HG03571 (cell line): ENCODE measurements at regions not wholly inside any gene's neighbourhood (a gene's known extent, or its start where the extent isn't known, plus 50 kb on each side); places are given as distances from the start of the nearest gene placed in this dataset.

Experiments used
- ATAC-seq: cut with Tn5 transposase; IDR thresholded peaks from one replicate; pipeline ENCODE4 v1.9.1; 2021; ENCODE audit not compliant: unreplicated experiment

DNA sequence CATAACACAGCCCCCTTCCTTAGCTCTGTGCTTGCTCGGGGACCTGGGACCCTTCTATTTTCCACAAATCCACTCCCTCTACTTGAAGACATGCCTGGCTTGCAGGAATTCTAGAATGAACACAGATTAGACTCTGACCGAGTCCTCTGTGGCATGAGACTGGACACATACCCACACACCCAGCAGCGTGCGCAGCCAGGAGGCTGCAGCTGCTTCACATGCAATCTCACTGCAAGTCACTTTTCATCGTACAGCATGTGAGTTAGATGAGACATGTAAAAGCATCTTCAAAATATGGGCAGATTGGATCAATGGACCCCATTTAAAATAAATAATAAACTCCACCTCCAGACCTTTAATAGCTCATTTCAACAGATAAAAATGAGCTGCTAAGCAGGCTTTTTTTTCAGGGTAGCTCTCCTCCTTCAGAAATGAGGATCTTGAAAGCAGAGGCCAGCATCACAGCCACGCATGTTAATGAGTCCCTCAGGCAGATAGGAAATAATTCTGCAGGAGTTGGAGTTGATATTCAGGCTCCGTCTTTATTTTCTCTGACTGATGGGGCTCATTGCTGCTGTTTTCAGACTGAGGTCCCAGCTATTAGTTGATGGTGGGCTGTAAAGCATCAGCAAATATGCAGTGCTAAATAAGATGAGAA lies 215.1 kb upstream of the GGTLC1 start:
- no peak for ATAC-seq

DNA sequence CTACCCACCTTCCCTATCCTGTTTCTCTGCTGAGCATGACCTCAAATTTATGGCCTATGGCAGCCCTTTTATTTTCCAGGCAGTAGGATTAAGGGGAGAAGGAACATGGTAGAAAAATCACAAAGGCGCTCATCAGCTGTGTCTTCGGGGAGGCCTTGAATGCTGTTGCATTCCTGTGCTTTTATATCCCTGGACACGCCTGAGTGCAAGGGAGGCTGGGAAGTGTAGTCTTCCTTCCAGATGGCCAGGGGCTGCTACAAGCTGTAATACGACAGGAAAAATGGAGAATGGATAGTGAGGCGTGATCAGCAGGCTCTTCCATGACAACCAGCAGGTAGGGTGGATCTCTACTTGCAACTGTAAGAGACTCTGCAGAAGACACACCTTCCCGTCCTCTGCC lies 210.9 kb upstream of the GGTLC1 start:
- ATAC-seq = no peak

GRCh38 chr20:24194143-24194542 lies 205.6 kb upstream of the GGTLC1 start:
- no peak for ATAC-seq

- no peak for ATAC-seq
Measured at GRCh38 chr20:24190905-24191304, 202.3 kb upstream of the GGTLC1 start.

GRCh38 chr20:24185791-24186190 lies 197.2 kb upstream of the GGTLC1 start:
- no peak for ATAC-seq

- ATAC-seq = no peak
Measured at GRCh38 chr20:24181151-24181550, 192.6 kb upstream of the GGTLC1 start.

- no peak for ATAC-seq
Measured at GRCh38 chr20:24169256-24169655, 180.7 kb upstream of the GGTLC1 start.

GRCh38 chr20:24166412-24166811 lies 177.8 kb upstream of the GGTLC1 start:
- ATAC-seq = no peak

GRCh38 chr20:24166123-24166381 lies 177.5 kb upstream of the GGTLC1 start:
- ATAC-seq = no peak

DNA sequence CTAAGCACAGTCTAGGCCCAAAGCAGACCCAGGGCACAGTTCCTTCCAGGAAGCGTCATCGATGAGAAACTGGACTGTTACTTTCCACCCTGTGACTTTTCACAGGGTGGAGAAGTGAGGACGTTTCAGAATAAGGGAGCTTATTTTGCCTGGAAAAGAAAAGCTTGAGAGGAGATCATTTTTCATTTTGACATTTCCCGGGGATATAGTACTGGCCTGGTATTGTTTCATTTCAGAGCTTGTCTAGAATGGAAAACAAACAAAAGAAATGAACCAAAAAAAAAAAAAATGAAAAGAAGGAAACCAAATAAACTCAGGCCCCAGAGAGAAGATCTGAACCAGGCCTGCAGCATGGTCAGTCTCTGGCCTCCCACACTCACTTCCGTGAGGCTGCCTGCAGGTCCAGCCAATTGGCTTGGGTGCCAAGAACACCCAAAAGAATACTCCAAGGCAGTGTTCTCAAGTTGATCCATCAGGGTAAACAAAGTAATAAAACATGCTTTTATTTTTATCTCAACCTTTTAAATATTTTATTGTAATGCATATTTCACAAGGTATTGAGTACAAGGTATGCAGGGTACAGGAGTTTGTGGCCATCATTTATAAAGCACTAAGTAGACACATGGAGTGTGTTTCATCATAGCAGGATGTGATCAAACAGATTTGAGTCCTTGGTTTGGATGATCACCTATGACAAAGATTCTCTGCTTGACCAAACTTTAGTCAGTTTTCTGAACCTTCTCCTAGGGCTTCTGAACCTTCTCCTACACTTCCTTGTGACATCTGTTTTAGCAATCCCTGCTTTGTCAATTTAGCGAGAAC lies 176.9 kb upstream of the GGTLC1 start:
- no peak for ATAC-seq

DNA sequence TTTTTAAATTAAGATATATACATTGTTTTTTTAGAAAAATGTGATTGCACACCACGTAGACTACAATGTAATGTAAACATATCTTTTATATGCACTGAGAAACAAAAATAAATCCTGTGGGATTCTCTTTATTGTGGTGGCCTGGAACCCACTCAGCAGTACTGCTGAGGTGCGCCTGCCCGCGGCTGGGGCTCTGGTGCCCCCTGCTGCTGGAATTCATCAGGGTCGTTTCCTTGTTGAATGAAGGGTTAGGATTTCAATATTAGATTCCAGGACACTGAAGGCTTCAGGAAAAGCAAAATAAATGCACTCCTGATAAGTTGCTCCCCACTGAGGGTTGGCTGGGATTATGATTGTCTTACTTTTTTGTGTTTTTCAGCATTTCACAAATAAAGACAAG lies 175.8 kb upstream of the GGTLC1 start:
- ATAC-seq = no peak

DNA sequence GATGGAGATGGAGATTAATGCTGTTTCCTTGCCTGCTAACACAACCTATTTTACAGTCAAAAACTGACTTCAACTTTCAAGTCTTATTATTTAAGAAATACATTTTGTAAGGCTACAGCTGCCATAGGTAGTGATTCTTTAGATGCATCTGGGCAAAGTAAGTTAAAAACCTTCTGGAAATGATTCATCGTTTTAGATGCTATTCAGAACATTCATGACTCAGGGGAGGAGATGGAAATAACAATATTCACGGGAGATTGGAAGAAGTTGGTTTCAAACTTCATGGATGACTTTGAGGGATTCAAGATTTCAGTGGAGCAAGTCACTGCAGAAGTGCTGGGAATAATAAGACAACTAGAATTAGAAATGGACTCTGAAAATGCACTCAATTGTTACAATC lies 174.9 kb upstream of the GGTLC1 start:
- ATAC-seq = no peak

DNA sequence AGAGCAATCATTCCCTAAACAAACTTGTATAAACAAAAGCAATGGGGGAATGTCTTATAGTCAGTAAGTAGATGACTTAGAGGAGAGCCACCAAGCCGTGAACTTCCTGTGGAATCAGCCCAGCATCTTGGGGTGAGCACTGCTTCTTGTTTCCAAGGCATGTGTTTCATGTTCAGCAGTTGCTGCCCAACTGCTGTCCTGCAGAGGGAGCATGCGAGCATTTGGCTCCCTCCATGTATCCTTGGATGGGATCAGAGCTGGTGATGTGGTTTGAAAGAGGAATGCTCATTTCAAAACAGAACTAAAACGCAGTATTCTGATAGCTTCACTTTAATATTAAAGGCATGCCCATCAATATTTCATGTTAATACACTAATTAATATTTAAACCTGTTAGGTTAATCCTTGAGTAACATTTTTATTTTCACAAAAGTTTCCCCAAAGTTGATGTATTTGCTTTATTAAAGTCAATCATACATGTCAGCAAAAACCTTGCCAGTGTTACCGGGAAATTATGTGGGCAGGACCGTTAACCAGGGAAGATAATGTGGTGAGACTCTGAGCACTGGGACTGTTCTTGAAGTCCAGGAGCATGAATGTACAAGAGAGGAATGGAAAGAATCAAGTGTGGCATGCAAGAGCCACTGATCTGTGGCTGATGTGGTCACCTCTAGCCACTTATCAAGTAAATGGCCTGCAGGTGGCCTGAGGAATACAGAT lies 172.1 kb upstream of the GGTLC1 start:
- no peak for ATAC-seq

GRCh38 chr20:24158281-24158680 lies 169.7 kb upstream of the GGTLC1 start:
- no peak for ATAC-seq

GRCh38 chr20:24157213-24157612 lies 168.6 kb upstream of the GGTLC1 start:
- no peak for ATAC-seq

GRCh38 chr20:24153101-24154040 lies 164.8 kb upstream of the GGTLC1 start:
- no peak for ATAC-seq

DNA sequence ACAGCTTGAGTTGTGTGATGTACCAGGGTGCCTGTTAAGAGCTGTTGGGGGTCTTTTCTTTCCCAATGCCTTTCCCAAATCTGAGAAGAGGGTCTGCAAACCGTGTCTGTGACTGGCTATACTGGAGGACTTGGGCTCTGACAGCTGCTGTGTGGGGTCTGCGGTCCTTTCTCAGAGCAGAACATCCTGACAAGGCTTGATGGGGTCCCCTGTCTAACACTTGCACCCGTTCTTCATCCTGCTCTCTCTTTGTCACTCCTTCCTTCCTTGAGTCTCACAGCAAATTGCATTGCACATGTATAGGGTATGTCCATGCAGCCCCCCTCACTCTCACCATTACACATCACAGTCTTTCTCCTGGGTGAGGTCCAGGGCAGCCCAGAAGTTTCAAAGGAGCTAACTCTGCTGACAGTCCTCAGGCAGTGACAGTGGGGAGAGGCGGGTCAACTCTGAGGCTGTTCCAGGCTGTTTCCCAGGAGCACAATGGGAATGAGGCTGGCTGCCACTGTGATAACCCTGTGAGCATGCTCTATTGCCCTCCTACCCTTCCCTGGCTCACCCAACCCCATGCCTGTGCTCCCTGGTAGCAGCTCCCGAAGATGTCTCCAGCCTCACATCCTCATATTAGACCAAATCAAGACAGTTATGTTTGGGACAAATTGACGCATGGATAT lies 163.2 kb upstream of the GGTLC1 start:
- no peak for ATAC-seq

GRCh38 chr20:24150406-24150805 lies 161.8 kb upstream of the GGTLC1 start:
- no peak for ATAC-seq

DNA sequence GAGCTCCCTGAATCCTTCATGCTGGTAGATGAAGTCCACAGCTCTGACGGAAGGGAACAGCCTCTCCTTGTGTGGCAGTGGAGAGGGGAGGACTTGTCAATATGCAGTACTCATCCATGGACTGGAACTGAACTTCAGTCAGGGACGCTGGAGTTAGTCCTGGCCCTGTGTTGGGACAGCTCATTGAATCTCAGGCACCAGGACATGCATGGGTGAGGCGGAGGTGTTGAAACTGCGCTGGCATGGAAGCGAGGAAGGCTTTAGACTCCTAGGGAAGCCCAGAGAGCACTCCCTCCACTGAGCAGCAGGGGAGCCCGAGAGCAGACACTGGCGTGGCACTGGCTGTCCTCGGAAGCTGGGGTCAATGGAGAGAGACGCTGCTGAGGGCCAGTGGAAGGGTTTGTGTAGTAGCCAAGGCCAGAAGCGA lies 161.3 kb upstream of the GGTLC1 start:
- ATAC-seq = no peak

DNA sequence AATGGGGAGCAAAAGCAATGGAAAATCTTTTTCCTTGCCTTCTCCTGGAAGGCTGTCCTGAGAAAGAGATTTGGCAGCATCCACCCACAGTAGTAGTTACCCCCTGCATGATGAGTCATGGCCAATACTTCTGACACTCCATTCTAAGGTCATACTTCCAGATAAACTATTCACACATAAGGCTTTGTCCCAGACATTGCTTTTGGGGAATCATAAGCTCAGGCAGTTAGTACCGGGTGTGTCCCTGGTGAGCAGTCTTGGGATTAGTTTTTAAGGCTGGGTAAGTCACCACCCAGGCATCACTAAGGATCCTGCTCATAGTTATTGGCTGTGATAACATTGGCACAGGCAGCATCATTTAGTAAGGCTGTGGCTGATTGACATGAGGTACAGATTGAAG lies 160.6 kb upstream of the GGTLC1 start:
- ATAC-seq = no peak

GRCh38 chr20:24148372-24148771 lies 159.8 kb upstream of the GGTLC1 start:
- ATAC-seq = no peak
